ENCODE measurements at regions not wholly inside any gene's neighbourhood (a gene's known extent, or its start where the extent isn't known, plus 50 kb on each side); places are given as distances from the start of the nearest gene placed in this dataset.

GRCh38 chr13:84118839-84119409 lies 236.7 kb upstream of the SLITRK1 start:
- TF ChIP-seq, protein P1, sequence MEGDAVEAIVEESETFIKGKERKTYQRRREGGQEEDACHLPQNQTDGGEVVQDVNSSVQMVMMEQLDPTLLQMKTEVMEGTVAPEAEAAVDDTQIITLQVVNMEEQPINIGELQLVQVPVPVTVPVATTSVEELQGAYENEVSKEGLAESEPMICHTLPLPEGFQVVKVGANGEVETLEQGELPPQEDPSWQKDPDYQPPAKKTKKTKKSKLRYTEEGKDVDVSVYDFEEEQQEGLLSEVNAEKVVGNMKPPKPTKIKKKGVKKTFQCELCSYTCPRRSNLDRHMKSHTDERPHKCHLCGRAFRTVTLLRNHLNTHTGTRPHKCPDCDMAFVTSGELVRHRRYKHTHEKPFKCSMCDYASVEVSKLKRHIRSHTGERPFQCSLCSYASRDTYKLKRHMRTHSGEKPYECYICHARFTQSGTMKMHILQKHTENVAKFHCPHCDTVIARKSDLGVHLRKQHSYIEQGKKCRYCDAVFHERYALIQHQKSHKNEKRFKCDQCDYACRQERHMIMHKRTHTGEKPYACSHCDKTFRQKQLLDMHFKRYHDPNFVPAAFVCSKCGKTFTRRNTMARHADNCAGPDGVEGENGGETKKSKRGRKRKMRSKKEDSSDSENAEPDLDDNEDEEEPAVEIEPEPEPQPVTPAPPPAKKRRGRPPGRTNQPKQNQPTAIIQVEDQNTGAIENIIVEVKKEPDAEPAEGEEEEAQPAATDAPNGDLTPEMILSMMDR (conservative IDR thresholded peaks at IDR 0.05; ENCODE audit: low read depth, low read length): no peak
- no peak for TF ChIP-seq EZH2 (IDR thresholded peaks at IDR 0.05; ENCODE audit: borderline replicate concordance, low read depth, low read length, poor library complexity, severe bottlenecking)
- BruUV-seq (replicated peaks): no TSS peak
- intact Hi-C loops (cut with micrococcal nuclease; ENCODE audit: unreplicated experiment): no loop called here
- ChIA-PET POLR2A (ENCODE audit: low non-redundant PET) (no interaction called here), CTCF (no interaction called here)
- Histone ChIP-seq H3K9me3 (ENCODE audit: low read depth, low read length, poor library complexity, severe bottlenecking) (no peaks in the 10 kb centered on the region), H3K27me3 (replicated peaks; ENCODE audit: insufficient read depth, low read depth, low read length, poor library complexity) (no peaks in the 10 kb centered on the region), H3K36me3 (ENCODE audit: insufficient read depth, low read length, poor library complexity, severe bottlenecking) (no peaks in the 10 kb centered on the region), H3K4me1 (ENCODE audit: insufficient read depth, low read length, poor library complexity, severe bottlenecking) (peaks cover 35% of the 10 kb centered on the region), H3K27ac (ENCODE audit: low read depth, low read length, poor library complexity, severe bottlenecking) (peak overlapping the region; percentile 87), H3K4me3 (ENCODE audit: low read depth, low read length, poor library complexity, severe bottlenecking) (no peak overlapping the region)
- DNase-seq (ENCODE audit: low spot score): peak; percentile 80

DNA sequence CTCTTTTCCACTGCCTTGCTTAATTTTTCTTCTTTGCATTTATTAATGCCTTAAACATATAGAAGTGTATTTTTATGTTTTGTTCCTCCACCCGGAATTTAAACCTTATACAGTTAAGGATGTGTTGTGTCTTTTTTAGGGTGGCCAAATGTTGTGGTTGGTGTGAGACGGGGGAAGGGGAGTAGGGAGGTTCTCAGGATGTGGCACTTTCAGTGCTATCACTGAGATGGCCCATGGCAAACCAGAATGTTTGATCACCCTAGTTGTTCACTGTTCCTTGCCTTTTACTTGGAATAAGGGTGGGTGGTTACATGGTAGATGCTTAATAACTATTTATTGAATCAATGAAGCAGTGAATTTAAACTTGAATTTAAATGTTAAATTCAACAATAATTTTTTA lies 216.0 kb upstream of the SLITRK1 start:
- no peak for DNase-seq (ENCODE audit: low spot score)
- intact Hi-C loops (cut with micrococcal nuclease; ENCODE audit: unreplicated experiment): no loop called here
- Histone ChIP-seq H3K4me3 (ENCODE audit: low read depth, low read length, poor library complexity, severe bottlenecking) (no peak overlapping the region), H3K27me3 (replicated peaks; ENCODE audit: insufficient read depth, low read depth, low read length, poor library complexity) (no peaks in the 10 kb centered on the region), H3K27ac (ENCODE audit: low read depth, low read length, poor library complexity, severe bottlenecking) (no peak overlapping the region), H3K4me1 (ENCODE audit: insufficient read depth, low read length, poor library complexity, severe bottlenecking) (no peaks in the 10 kb centered on the region), H3K9me3 (ENCODE audit: low read depth, low read length, poor library complexity, severe bottlenecking) (no peaks in the 10 kb centered on the region), H3K36me3 (ENCODE audit: insufficient read depth, low read length, poor library complexity, severe bottlenecking) (no peaks in the 10 kb centered on the region)
- TF ChIP-seq, protein P1 (conservative IDR thresholded peaks at IDR 0.05; ENCODE audit: low read depth, low read length): no peak
- TF ChIP-seq EZH2 (IDR thresholded peaks at IDR 0.05; ENCODE audit: borderline replicate concordance, low read depth, low read length, poor library complexity, severe bottlenecking): no peak
- POLR2A ChIA-PET (ENCODE audit: low non-redundant PET): no interaction called here
- CTCF ChIA-PET: no interaction called here
- no TSS peak for BruUV-seq (replicated peaks)

GRCh38 chr13:84097148-84097547 lies 214.9 kb upstream of the SLITRK1 start:
- no TSS peak for BruUV-seq (replicated peaks)
- Histone ChIP-seq H3K9me3 (ENCODE audit: low read depth, low read length, poor library complexity, severe bottlenecking) (no peaks in the 10 kb centered on the region), H3K4me3 (ENCODE audit: low read depth, low read length, poor library complexity, severe bottlenecking) (no peak overlapping the region), H3K27me3 (replicated peaks; ENCODE audit: insufficient read depth, low read depth, low read length, poor library complexity) (no peaks in the 10 kb centered on the region), H3K36me3 (ENCODE audit: insufficient read depth, low read length, poor library complexity, severe bottlenecking) (no peaks in the 10 kb centered on the region), H3K27ac (ENCODE audit: low read depth, low read length, poor library complexity, severe bottlenecking) (no peak overlapping the region), H3K4me1 (ENCODE audit: insufficient read depth, low read length, poor library complexity, severe bottlenecking) (no peaks in the 10 kb centered on the region)
- TF ChIP-seq, protein P1 (conservative IDR thresholded peaks at IDR 0.05; ENCODE audit: low read depth, low read length): no peak
- TF ChIP-seq EZH2 (IDR thresholded peaks at IDR 0.05; ENCODE audit: borderline replicate concordance, low read depth, low read length, poor library complexity, severe bottlenecking): no peak
- CTCF ChIA-PET: no interaction called here
- POLR2A ChIA-PET (ENCODE audit: low non-redundant PET): no interaction called here
- DNase-seq (ENCODE audit: low spot score): no peak
- intact Hi-C loops (cut with micrococcal nuclease; ENCODE audit: unreplicated experiment): no loop called here
